Activated CD8-positive, alpha-beta memory T cell treated with anti-CD3 and anti-CD28 coated beads for 48 hours (primary cell): ENCODE measurements at regions not wholly inside any gene's neighbourhood (a gene's known extent, or its start where the extent isn't known, plus 50 kb on each side); places are given as distances from the start of the nearest gene placed in this dataset.
A peak's percentile ranks its signal among the peaks of the same experiment; 100 is the strongest.
"Not testable (repeated sequence)": the region's sequence is repeated elsewhere in the genome, so short reads cannot be mapped to it uniquely, and the experiment has no call there.

Experiments used
- DNase-seq, 3 experiments: peaks; one replicate each; pipeline ENCODE4 v3.0.0-alpha.2; 2020; ENCODE audit warnings: low read depth in 2 of 3, low spot score in 2 of 3

DNA sequence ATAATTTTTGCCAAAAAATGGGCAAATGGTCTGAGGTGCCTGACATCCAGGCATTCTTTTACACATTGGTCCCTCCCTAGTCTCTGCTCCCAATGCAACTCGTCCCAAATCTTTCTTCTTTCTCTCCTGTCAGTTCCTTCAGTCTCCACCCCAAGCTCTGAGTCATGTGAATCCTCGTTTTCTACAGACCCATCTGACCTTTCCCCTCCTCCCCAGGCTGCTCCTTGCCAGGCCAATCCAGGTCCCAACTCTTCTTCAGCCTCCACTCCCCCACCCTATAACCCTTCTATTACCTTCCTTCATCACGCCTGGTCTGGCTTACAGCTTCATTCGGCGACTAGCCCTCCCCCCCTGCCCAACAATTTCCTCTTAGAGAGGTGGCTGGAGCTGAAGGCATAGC lies 55.3 kb downstream of the BBS10 start:
- not testable (repeated sequence) for DNase-seq

- DNase-seq: not testable (repeated sequence)
These were observed 55.9 kb downstream of the BBS10 start for GRCh38 chr12:76292305-76292704.

- DNase-seq: no peak
These were observed 57.0 kb downstream of the BBS10 start for GRCh38 chr12:76290963-76291859.

DNA sequence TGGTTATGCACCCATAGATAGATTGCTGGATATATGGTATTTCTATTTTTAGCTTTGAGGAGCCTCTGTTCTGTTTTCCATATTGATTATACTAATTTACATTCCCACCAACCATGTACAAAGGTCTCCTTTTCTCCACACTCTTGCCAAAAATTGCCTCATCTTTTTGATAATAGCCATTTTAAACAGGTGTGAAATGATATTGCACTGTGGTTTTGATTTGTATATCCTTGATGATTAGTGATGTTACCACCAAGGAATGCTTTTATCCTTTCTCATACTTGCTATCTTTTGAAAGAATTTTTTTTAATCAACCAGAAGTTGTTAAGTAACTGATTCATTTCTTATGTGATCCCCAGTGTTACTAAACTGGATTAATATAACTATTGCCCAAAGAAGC lies 60.0 kb downstream of the BBS10 start:
- DNase-seq: no peak

DNA sequence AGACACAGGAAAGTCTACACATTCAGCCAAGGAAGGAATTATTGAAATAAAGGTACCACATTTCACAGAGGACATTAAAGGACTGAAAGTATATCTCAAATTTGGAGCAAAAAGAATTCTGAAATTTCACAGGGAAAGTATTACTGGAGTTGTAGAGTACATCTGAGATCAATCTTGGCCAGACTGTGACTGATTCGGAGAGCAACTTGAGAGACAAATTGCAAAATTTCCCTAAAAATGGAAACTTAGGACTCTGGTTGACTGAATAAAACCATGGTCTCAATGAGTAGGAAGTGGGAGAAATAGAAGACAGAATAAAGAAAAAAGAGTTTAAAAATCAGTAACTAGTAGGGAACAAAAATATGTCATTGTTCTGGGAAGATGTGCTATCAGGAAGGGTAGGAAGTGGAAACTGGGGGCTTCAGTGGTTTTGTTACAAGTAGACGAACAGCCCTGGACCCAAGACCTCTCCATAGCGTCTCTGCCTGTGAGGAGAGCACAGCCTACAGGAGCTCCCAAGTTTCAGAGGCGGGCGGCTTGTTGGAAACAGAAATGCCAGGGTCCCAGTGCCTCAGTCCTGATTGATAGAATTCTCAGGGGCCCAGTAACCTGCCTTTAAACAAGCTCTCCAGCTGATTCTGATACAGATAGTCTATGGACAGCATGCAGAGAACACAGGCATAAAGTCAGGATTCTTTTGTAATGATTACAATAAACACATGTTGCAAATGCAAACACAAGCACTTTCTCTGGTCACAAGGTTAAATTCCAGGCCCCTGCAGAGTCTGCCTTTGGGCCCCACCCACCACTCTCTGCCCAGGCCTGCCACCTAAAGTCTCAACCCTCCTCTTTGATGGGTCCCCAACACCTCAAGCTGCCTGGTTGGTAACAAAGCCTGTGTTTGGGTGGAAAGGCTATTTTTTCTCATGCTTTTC lies 63.1 kb downstream of the BBS10 start:
- no peak for DNase-seq

GRCh38 chr12:76282744-76283143 lies 65.5 kb downstream of the BBS10 start:
- no peak for DNase-seq

DNA sequence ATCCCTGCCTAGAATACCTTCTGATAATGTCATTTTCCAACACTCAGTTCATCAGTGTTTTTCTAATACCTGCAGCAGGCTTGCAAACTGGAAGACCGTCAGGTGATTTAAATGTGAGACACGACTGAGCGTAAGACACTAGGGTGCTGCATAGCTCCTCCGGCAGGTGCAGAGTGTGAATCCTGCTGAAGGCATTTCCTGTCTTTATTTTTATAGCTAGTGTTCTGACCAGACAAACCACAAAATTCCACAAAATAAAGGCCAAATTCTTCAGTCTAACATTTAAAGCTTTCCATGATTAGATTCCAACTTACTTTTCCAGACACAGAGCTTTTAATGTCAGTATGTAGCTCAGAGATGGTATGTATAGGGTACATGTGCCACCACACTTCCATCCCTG lies 70.7 kb downstream of the BBS10 start:
- no peak for DNase-seq

- no peak for DNase-seq
These were observed 71.6 kb downstream of the BBS10 start for GRCh38 chr12:76276499-76277151.

GRCh38 chr12:76275511-76276093 lies 72.6 kb downstream of the BBS10 start:
- no peak for DNase-seq

- DNase-seq: peak in 1 of 3 experiments; percentile 9
These were observed 73.7 kb downstream of the BBS10 start for GRCh38 chr12:76274420-76275083.

GRCh38 chr12:76272287-76272686 lies 75.9 kb downstream of the BBS10 start:
- no peak for DNase-seq

- no peak for DNase-seq
These were observed 77.4 kb downstream of the BBS10 start for GRCh38 chr12:76270657-76271358.

DNA sequence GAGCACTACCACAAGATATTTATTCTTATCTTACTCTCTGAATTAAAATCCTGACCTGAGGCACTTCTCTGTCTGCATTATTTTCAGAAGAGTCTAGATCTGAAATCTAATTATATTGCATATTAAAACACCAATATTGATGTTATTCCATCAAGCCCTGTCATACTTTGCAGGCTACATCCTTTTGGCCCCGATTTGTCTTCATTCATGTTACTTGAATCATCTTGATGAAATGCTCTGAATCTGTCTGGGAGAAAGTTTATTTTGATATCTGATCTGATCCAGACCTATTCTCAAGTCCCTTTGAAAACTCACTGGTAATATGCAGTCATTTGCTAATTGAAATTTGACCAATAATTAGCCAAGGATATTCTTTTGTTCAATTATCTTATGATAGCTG lies 79.9 kb downstream of the BBS10 start:
- DNase-seq: no peak

- DNase-seq: no peak
These were observed 81.4 kb downstream of the BBS10 start for GRCh38 chr12:76266797-76267196.

- no peak for DNase-seq
These were observed 82.6 kb downstream of the BBS10 start for GRCh38 chr12:76265424-76266180.

DNA sequence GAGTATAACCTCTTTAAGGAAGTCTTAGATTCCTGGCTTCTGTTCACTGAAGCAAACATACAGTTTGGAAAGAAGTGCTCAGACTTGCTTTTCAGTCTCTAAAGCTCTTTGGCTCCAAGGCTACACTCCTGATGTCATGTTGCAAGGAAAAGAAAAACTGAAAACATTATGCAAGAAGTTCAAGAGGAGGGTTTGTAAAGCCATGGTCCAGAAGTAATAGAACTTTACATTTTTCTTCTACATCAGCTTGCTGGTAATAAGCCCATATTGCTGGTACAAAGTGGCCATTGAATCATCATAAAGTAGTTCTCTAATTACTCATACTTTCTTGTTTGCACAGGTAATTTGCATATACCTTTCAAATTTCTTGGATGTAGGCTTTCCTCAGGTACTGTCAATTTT lies 83.6 kb downstream of the BBS10 start:
- no peak for DNase-seq

- no peak for DNase-seq
These were observed 84.5 kb downstream of the BBS10 start for GRCh38 chr12:76263696-76264095.

GRCh38 chr12:76260390-76260748 lies 87.8 kb downstream of the BBS10 start:
- DNase-seq: no peak

DNA sequence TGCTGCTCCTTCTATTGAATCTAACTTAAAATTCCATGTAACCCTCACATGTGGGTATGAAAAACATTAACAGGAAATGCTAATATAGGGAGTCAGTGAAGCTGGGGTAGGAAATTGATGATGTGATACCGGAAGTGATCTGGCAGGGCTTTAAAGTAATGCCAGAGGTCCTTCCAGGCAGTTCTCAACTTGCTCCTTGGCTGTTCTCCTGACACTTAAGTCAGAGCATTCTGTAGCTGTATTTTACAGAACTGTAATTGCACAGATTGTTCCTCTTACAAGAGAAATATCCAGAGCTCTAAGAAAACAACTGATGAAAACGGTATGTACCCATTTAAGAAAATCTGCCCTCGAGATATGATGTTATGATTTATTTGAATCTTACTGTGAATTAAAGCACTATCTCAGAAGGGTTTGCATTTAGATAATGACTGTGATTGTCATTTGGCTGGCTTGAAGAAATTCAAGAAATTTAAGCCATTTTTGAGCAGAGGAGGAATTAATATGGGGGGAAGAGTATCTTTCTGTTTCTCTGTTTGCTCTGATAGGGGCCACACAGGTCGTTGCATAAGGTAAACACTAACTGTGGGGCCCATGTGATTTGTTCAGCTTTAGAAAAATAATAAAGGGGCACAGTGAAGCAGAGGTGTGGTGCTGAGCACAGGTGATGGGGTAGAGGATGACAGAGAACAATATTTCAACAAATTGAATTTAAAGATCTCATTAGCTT lies 88.4 kb downstream of the BBS10 start:
- no peak for DNase-seq
